MCF 10A (cell line): ENCODE measurements at regions not wholly inside any gene's neighbourhood (a gene's known extent, or its start where the extent isn't known, plus 50 kb on each side); places are given as distances from the start of the nearest gene placed in this dataset.
A peak's percentile ranks its signal among the peaks of the same experiment; 100 is the strongest.

Experiments
- BruUV-seq: library from RNA; stranded (reverse); fragments of 400-500 nt; replicated peaks from 2 replicates; lab custom pipeline; 2021; lab: Mats Ljungman, UMichigan
- CTCF ChIA-PET: fragments of 300-600 bp; sonication (Branson Sonifier 250); formaldehyde crosslinking; extraction: SDS; loops from one replicate; lab custom pipeline; 2021; ENCODE audit warnings: antibody characterized with exemption, inconsistent platforms; lab: Yijun Ruan, JAX
- POLR2A ChIA-PET: fragments of 300-600, 350-650 bp; sonication (Branson Sonifier 250); formaldehyde crosslinking; extraction: SDS; loops from one replicate; lab custom pipeline; 2020; ENCODE audit warnings: antibody characterized with exemption, inconsistent platforms; lab: Yijun Ruan, JAX
- DNase-seq: peaks from one replicate; pipeline ENCODE4 v3.0.0-alpha.2; 2018; ENCODE audit not compliant: unreplicated experiment
- H3K27ac Mint-ChIP-seq: one replicate; pipeline ENCODE4 v1.8.0; 2022; ENCODE audit warnings: mild to moderate bottlenecking, low read depth, mixed read lengths; ENCODE audit not compliant: unreplicated experiment
- H3K27me3 Mint-ChIP-seq: one replicate; pipeline ENCODE4 v1.8.0; 2022; ENCODE audit warnings: mixed read lengths; ENCODE audit not compliant: insufficient read depth, unreplicated experiment
- H3K36me3 Mint-ChIP-seq: one replicate; pipeline ENCODE4 v1.8.0; 2022; ENCODE audit warnings: mild to moderate bottlenecking, moderate library complexity, mixed read lengths; ENCODE audit not compliant: insufficient read depth, unreplicated experiment
- H3K4me1 Mint-ChIP-seq: one replicate; pipeline ENCODE4 v1.8.0; 2022; ENCODE audit warnings: mixed read lengths; ENCODE audit not compliant: insufficient read depth, unreplicated experiment
- H3K4me3 Mint-ChIP-seq: one replicate; pipeline ENCODE4 v1.8.0; 2022; ENCODE audit warnings: mild to moderate bottlenecking, moderate library complexity, mixed read lengths; ENCODE audit not compliant: unreplicated experiment
- H3K9me3 Mint-ChIP-seq: one replicate; pipeline ENCODE4 v1.8.0; 2022; ENCODE audit warnings: mixed read lengths; ENCODE audit not compliant: unreplicated experiment
- CTCF ChIP-seq: fragments of 200-600 bp; IDR thresholded peaks from one replicate; pipeline ENCODE4 v1.8.0; 2022; ENCODE audit warnings: antibody characterized with exemption, mild to moderate bottlenecking; ENCODE audit not compliant: unreplicated experiment
- intact Hi-C: fragments of 100-400 bp; cut with micrococcal nuclease; formaldehyde crosslinking; loops from 2 replicates; pipeline ENCODE4 v1.14.1; 2022

- BruUV-seq, result no TSS peak
- intact Hi-C loops, result no loop called here
- Mint-ChIP-seq H3K36me3 (no peaks in the 10 kb centered on the region), H3K27me3 (peaks cover 95% of the 10 kb centered on the region), H3K4me1 (no peaks in the 10 kb centered on the region), H3K9me3 (no peaks in the 10 kb centered on the region), H3K27ac (no peak overlapping the region), H3K4me3 (no peak overlapping the region)
- no peak for TF ChIP-seq CTCF
- DNase-seq, result no peak
- CTCF ChIA-PET, result interaction anchor here (0.6 kb wide), 1 partner anchor 124 kb away, joined by 3 read pairs; no protein-coding TSS in a partner anchor
- POLR2A ChIA-PET, result no interaction called here
Measured at GRCh38 chr14:22044193-22044592, 370.6 kb upstream of the OR4E1 start.

GRCh38 chr14:22040781-22041125 lies 367.1 kb upstream of the OR4E1 start:
- intact Hi-C loops, result no loop called here
- no TSS peak for BruUV-seq
- peaks cover 87% of the 10 kb centered on the region for H3K27me3 Mint-ChIP-seq
- no peak for DNase-seq
- CTCF ChIA-PET, result interaction anchor here (0.6 to 1.5 kb wide), 7 partner anchors 8 to 252 kb away, joined by 3 to 8 read pairs (median 4); no protein-coding TSS in a partner anchor
- H3K27ac Mint-ChIP-seq, result no peak overlapping the region
- TF ChIP-seq CTCF, result no peak
- POLR2A ChIA-PET, result no interaction called here
- no peaks in the 10 kb centered on the region for H3K36me3 Mint-ChIP-seq
- H3K4me3 Mint-ChIP-seq, result no peak overlapping the region
- no peaks in the 10 kb centered on the region for H3K4me1 Mint-ChIP-seq
- H3K9me3 Mint-ChIP-seq, result no peaks in the 10 kb centered on the region

GRCh38 chr14:22039938-22040780 lies 366.5 kb upstream of the OR4E1 start:
- intact Hi-C loops, result no loop called here
- ChIA-PET POLR2A (no interaction called here), CTCF (interaction anchor here (0.6 to 1.5 kb wide), 15 partner anchors 9 to 475 kb away, joined by 3 to 8 read pairs (median 3); no protein-coding TSS in a partner anchor)
- no TSS peak for BruUV-seq
- H3K9me3 Mint-ChIP-seq, result no peaks in the 10 kb centered on the region
- DNase-seq, result peak; percentile 27
- TF ChIP-seq CTCF, result peak; percentile 52
- H3K27me3 Mint-ChIP-seq, result peaks cover 88% of the 10 kb centered on the region
- no peaks in the 10 kb centered on the region for H3K36me3 Mint-ChIP-seq
- H3K27ac Mint-ChIP-seq, result no peak overlapping the region
- H3K4me1 Mint-ChIP-seq, result no peaks in the 10 kb centered on the region
- no peak overlapping the region for H3K4me3 Mint-ChIP-seq

- H3K27ac Mint-ChIP-seq, result no peak overlapping the region
- H3K9me3 Mint-ChIP-seq, result no peaks in the 10 kb centered on the region
- TF ChIP-seq CTCF, result no peak
- BruUV-seq, result no TSS peak
- peak; percentile 7 for DNase-seq
- ChIA-PET CTCF (interaction anchor here (1.0 to 1.5 kb wide), 3 partner anchors 10 to 47 kb away, joined by 3 to 4 read pairs (median 4); no protein-coding TSS in a partner anchor), POLR2A (interaction anchor here (0.6 kb wide), 1 partner anchor 454 kb away, joined by 4 read pairs; no protein-coding TSS in a partner anchor)
- H3K4me3 Mint-ChIP-seq, result no peak overlapping the region
- H3K27me3 Mint-ChIP-seq, result peaks cover 87% of the 10 kb centered on the region
- no peaks in the 10 kb centered on the region for H3K36me3 Mint-ChIP-seq
- no peaks in the 10 kb centered on the region for H3K4me1 Mint-ChIP-seq
- intact Hi-C loops, result no loop called here
Measured at GRCh38 chr14:22036541-22037239, 363.1 kb upstream of the OR4E1 start.
